GM21390 (cell line): ENCODE measurements at regions not wholly inside any gene's neighbourhood (a gene's known extent, or its start where the extent isn't known, plus 50 kb on each side); places are given as distances from the start of the nearest gene placed in this dataset.
"Not testable (repeated sequence)": the region's sequence is repeated elsewhere in the genome, so short reads cannot be mapped to it uniquely, and the experiment has no call there.

Experiments
- ATAC-seq: cut with Tn5 transposase; IDR thresholded peaks from one replicate; pipeline ENCODE4 v1.9.1; 2021; ENCODE audit not compliant: unreplicated experiment

- ATAC-seq, result no peak
Observed at GRCh38 chr11:122604621-122605020, 50.9 kb upstream of the UBASH3B start.

- no peak for ATAC-seq
Observed at GRCh38 chr11:122601141-122602125, 54.1 kb upstream of the UBASH3B start.

- ATAC-seq, result no peak
Observed at GRCh38 chr11:122600290-122600689, 55.2 kb upstream of the UBASH3B start.

GRCh38 chr11:122599434-122599833 is 56.1 kb upstream of the UBASH3B start:
- ATAC-seq, result no peak

- no peak for ATAC-seq
Observed at GRCh38 chr11:122598971-122599370, 56.6 kb upstream of the UBASH3B start.

- no peak for ATAC-seq
Observed at GRCh38 chr11:122597511-122597910, 58.0 kb upstream of the UBASH3B start.

- ATAC-seq, result no peak
Observed at GRCh38 chr11:122594986-122595645, 60.4 kb upstream of the UBASH3B start.

- no peak for ATAC-seq
Observed at GRCh38 chr11:122593473-122594420, 61.8 kb upstream of the UBASH3B start.

GRCh38 chr11:122592641-122593040 is 62.9 kb upstream of the UBASH3B start:
- no peak for ATAC-seq

- no peak for ATAC-seq
Observed at GRCh38 chr11:122584670-122585069, 70.9 kb upstream of the UBASH3B start.

- not testable (repeated sequence) for ATAC-seq
Observed at GRCh38 chr11:122580071-122580470, 75.5 kb upstream of the UBASH3B start.

GRCh38 chr11:122578171-122578825 is 77.2 kb upstream of the UBASH3B start:
- ATAC-seq, result no peak

- ATAC-seq, result no peak
Observed at GRCh38 chr11:122572592-122572991, 82.9 kb upstream of the UBASH3B start.

GRCh38 chr11:122563761-122564160 is 91.8 kb upstream of the UBASH3B start:
- no peak for ATAC-seq

GRCh38 chr11:122559734-122560382 is 95.7 kb upstream of the UBASH3B start:
- no peak for ATAC-seq

GRCh38 chr11:122559218-122559617 is 96.3 kb upstream of the UBASH3B start:
- ATAC-seq, result not testable (repeated sequence)

GRCh38 chr11:122557163-122557562 is 98.4 kb upstream of the UBASH3B start:
- not testable (repeated sequence) for ATAC-seq

GRCh38 chr11:122556605-122557004 is 98.9 kb upstream of the UBASH3B start:
- no peak for ATAC-seq

- ATAC-seq, result no peak
Observed at GRCh38 chr11:122538060-122538459, 117.5 kb upstream of the UBASH3B start.

GRCh38 chr11:122524898-122525297 is 130.6 kb upstream of the UBASH3B start:
- ATAC-seq, result no peak
